NCI-H524 (cell line): ENCODE measurements at regions not wholly inside any gene's neighbourhood (a gene's known extent, or its start where the extent isn't known, plus 50 kb on each side); places are given as distances from the start of the nearest gene placed in this dataset.

ENCODE experiments used
- DNase-seq, 2 experiments: peaks; one replicate each; lab custom pipeline; 2025; lab: John Stamatoyannopoulos, UW

- no peak for DNase-seq
Observed at GRCh38 chr11:134532921-134533421, 120.9 kb upstream of the B3GAT1 start.

GRCh38 chr11:134532131-134532920, 120.3 kb upstream of the B3GAT1 start:
- peak; percentile 82 to 91 for DNase-seq

GRCh38 chr11:134531327-134532130, 119.5 kb upstream of the B3GAT1 start:
- DNase-seq: peak in 1 of 2 experiments; percentile 11

GRCh38 chr11:134530636-134531326, 118.7 kb upstream of the B3GAT1 start:
- peak in 1 of 2 experiments; percentile 45 for DNase-seq

- no peak for DNase-seq
Observed at GRCh38 chr11:134529212-134530096, 117.4 kb upstream of the B3GAT1 start.

- DNase-seq: no peak
Observed at GRCh38 chr11:134528453-134528852, 116.4 kb upstream of the B3GAT1 start.

GRCh38 chr11:134527382-134528243, 115.6 kb upstream of the B3GAT1 start:
- DNase-seq: no peak

GRCh38 chr11:134524896-134525845, 113.1 kb upstream of the B3GAT1 start:
- no peak for DNase-seq

- DNase-seq: no peak
Observed at GRCh38 chr11:134524201-134524600, 112.2 kb upstream of the B3GAT1 start.

- DNase-seq: no peak
Observed at GRCh38 chr11:134522782-134523570, 110.9 kb upstream of the B3GAT1 start.

- peak in 1 of 2 experiments; percentile 60 for DNase-seq
Observed at GRCh38 chr11:134521452-134522289, 109.6 kb upstream of the B3GAT1 start.

- peak; percentile 52 to 73 for DNase-seq
Observed at GRCh38 chr11:134521001-134521400, 109.0 kb upstream of the B3GAT1 start.

GRCh38 chr11:134519788-134520187, 107.7 kb upstream of the B3GAT1 start:
- peak in 1 of 2 experiments; percentile 68 for DNase-seq

- no peak for DNase-seq
Observed at GRCh38 chr11:134519390-134519750, 107.3 kb upstream of the B3GAT1 start.

GRCh38 chr11:134518616-134519389, 106.8 kb upstream of the B3GAT1 start:
- no peak for DNase-seq

- no peak for DNase-seq
Observed at GRCh38 chr11:134517621-134518293, 105.7 kb upstream of the B3GAT1 start.
